GM20431 (cell line): ENCODE measurements at regions not wholly inside any gene's neighbourhood (a gene's known extent, or its start where the extent isn't known, plus 50 kb on each side); places are given as distances from the start of the nearest gene placed in this dataset.
"Not testable (repeated sequence)": the region's sequence is repeated elsewhere in the genome, so short reads cannot be mapped to it uniquely, and the experiment has no call there.

Experiments
- in situ Hi-C: fragments of 300-500 bp; cut with MseI, MboI; formaldehyde crosslinking; loops from one replicate; pipeline ENCODE4 v1.15.0; 2020; ENCODE audit warnings: low sequenced_read_pairs; ENCODE audit not compliant: unreplicated experiment

DNA sequence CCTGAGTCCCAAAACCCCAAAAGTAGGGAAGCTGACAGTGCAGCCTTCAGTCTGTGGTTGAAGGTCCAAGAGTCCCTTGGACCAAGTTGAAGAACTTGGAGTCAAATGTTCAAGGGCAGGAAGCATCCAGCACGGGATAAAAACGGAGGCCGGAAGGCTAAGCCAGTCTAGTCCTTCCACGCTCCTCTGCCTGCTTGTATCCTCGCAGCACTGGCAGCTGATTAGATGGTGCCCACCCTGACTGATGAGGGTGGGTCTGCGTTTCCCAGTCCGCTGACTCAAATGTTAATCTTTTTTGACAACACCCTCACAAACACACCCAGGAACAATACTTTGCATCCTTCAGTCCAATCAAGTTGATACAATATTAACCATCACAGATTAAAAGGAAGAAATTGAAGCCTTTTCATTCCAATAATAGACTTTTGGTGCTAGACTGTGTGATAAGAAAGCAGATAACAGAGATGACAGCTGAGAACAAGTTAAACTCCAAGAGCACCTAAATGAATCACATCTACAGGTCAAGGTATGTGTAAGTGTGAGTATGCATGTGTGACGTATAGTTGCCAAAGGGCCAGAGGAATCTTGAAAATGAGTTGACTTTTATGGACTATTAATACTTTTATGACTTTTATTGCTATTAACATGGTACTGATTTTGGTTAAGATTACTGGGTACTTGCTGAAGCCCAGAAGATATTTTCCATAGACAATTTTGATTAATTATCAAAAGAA lies 933.5 kb upstream of the SOX9 start:
- in situ Hi-C loops: no loop called here

DNA sequence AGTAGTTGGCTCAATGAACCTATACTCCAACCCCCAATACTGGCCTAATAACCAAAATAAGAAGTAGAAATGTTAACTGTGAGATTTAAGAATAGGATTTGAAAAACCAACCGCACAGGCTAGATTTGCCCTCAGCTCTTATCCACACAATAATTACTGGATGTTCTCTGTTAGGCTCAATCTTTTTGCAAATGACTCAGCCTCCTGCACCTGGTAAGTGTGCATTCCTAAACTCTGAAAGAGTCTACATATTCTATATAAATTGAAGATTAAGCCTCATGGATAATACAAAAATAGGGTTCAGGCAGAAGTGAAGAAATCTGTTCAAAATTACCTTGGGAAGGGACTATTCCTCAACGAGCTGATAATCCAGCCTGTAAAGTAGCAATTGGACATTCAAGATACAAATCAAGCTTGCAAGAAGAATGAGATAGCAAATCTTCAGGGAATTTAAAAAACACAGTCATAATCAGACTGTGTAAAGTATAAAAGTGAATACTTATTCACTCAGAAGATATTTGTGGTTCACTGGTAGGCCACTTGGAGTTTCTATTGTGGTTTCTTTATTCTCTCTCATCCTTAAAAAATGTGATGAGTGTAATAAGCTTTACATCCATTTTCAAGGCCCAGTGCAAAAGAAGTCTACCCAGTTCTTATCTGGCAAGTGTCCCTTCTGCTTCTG lies 931.9 kb upstream of the SOX9 start:
- in situ Hi-C loops: no loop called here

DNA sequence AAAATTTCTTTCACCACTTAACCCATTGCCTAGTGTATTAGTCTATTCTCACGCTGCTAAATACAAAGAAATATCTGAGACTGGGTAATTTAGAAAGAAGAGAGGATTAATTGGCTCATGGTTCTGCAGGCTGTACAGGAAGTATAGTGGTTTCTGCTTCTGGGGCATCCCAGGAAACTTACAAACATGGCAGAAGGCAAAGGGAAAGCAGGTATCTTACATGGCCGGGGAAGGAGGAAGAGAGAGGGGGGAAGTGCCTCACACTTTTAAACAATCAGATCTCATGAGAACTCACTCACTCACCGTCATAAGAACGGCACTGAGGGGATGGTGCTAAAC lies 931.4 kb upstream of the SOX9 start:
- in situ Hi-C loops: no loop called here

DNA sequence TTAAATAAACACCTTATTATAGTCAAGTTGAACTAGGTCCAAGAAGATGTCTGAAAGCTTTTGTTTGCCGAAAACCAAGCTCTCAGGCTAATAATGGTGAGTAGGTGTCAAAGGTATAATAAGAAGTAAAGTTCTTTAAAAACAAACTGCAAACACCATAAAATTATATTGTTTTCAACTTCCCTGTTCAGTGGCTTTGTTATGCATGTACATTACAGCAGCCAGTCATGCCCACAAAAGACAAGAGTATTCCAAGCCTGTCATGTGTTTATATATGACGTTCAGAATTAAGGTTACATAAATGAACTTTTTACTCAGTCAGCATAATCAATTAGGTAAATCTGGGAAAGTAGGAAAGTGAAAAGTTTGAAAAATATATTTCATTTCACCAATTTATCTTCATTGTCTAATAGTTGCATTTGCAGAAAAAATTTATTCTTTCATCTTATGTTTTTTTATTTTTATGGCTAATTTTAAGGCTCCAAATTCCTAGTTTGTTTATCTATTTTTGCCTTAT lies 928.7 kb upstream of the SOX9 start:
- in situ Hi-C loops: no loop called here

DNA sequence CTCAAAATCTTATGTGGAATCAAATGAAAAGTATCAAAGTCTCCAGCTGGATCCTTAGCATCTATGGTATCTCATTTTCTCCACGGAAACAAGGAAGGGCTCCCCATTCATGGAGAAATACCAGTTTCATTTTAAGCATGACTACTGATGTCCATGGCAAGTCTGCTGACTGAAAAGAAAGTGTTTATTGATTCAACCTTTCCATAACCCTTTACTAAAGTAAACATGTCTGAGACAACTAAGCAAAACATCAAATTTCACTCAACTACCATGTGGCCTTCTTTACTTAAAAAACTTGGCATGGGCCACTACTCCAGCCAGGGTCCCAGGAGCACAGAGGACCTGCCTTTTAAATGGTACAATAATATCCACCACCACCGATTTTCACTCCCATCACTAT lies 928.0 kb upstream of the SOX9 start:
- in situ Hi-C loops: no loop called here

DNA sequence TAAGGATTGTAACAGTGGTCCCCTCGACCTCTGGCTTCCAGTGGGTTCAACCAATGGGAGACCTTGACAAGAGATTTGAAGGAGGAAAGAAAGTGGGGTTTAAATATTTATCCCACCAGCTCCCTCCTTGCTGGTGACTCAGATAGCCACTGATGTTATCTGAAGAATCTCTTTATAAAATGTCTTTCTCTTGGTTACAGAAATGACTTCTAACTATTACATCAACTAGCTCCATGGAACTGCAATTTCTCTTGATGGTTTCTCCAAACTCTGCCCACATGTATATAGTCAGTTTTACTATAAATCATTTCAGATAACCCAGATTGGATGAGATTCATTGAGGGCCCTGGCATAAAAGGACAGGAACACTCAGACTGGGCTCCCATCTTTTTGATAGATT lies 920.2 kb upstream of the SOX9 start:
- in situ Hi-C loops: no loop called here

DNA sequence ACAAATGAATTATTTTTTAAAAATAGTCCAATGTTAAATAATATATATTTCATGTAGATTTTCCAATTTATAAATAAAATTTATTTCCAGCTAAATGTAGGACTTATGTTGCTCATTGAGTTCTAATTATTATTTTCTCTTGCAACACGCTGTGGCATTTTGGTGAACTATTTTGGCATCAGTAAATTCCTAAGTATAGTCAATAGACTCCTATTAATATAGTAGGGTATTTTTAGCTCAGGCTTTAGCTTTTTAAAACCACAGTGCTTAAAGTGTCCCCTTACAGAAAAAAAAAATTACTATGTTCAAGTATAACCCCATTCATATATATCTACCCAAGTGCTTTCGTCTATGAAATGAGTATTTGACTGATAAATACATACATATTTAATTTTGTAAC lies 919.2 kb upstream of the SOX9 start:
- in situ Hi-C loops: no loop called here

DNA sequence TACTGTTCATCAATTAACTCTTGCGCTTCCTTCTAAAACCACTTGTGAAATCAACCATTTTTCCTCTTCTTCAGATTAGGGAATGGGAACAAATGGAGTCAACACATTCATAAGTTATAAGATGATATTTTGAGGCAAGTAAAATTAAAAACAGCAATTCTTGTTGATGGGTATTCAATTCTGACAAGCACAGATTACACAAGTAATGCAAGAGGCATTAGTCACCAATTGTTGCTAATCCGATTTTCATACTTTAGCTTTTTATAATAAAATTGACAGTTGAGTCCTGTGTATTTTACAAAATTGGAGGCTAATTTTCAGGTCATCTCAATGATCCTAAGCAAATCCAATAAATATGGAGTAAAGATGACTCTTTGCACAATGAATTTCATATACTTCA lies 918.4 kb upstream of the SOX9 start:
- in situ Hi-C loops: no loop called here

DNA sequence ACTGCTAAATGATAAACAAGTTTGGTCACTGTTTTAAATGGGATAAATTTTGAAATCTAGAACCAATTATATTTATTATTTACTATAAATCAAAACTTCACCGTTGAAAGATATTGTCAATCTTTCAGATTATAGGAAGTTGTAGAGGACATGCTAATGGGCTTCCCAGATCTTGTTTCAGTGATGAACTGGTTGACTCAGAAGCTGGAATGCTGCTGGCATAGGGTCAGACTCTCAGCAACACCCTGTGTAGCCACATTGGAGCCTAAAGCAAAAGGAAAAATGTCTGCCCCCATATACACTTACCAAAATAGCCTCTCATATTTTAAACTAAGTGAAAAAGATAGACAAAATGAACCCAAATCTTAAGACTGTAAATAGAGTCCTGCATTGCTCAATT lies 916.9 kb upstream of the SOX9 start:
- in situ Hi-C loops: no loop called here

DNA sequence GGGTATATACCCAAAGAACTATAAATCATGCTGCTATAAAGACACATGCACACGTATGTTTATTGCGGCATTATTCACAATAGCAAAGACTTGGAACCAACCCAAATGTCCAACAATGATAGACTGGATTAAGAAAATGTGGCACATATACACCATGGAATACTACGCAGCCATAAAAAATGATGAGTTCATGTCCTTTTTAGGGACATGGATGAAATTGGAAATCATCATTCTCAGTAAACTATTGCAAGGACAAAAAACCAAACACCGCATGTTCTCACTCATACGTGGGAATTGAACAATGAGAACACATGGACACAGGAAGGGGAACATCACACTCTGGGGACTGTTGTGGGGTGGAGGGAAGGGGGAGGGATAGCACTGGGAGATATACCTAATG lies 914.9 kb upstream of the SOX9 start:
- in situ Hi-C loops: not testable (repeated sequence)

DNA sequence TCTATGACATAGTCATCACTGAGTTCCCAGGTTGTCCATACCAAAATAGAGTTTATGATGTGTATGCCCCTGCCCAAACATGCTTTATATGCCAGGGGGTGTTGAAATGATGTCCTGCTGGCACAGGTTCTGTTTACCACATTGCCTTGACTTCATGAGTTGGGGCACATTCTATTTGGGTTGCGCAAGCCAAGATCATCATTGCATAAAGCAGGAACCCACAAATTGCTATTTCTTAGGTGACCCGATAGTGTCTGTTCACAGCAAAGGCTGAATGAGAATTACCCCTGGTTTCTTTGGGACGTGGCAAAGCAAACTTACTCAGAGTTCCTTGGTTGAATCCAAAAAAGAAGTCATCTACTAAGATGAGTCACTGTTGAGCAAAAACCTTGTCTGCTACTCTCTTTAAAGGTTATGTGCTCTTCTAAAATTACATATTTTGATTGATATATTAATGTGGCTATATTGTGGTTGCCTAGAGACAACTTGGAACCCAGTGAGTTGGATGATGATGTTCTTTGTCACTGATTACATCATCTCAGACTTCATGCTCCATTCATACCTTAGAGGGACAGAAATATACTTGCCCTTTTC lies 912.6 kb upstream of the SOX9 start:
- in situ Hi-C loops: no loop called here

DNA sequence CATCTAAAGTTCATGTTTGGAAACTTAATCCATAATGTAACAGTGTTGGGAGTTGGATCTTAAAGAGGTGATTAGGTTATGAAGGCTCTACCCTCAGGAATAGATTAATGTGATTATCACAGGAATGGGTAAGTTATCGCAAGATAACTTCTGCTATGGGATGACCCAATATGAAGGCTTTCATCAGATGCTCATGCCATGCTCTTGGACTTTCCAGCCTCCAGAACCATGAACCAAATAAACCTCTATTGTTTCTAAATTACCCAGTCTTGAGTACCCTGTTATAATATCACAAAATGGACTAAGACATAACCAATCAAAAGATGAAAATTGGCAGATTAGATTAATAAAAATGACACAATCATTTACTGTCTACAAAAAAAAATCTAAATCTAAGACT lies 906.9 kb upstream of the SOX9 start:
- in situ Hi-C loops: no loop called here

DNA sequence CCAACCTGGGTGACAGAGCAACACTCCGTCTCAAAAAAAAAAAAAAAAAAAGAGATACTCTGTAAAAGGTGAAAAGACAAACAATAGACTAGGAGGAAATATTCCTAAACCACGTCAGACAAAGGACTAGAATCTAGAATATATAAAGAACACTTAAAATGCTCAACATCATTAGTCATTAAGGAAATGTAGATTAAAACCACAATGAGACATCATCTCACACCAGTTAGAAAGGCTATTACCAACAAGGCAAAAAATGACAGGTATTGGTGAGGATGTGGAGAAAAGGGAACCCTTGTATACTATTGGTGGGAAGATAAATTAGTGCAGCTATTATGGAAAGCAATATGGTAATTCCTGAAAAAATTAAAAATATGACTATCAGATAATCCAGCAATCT lies 903.1 kb upstream of the SOX9 start:
- in situ Hi-C loops: no loop called here

DNA sequence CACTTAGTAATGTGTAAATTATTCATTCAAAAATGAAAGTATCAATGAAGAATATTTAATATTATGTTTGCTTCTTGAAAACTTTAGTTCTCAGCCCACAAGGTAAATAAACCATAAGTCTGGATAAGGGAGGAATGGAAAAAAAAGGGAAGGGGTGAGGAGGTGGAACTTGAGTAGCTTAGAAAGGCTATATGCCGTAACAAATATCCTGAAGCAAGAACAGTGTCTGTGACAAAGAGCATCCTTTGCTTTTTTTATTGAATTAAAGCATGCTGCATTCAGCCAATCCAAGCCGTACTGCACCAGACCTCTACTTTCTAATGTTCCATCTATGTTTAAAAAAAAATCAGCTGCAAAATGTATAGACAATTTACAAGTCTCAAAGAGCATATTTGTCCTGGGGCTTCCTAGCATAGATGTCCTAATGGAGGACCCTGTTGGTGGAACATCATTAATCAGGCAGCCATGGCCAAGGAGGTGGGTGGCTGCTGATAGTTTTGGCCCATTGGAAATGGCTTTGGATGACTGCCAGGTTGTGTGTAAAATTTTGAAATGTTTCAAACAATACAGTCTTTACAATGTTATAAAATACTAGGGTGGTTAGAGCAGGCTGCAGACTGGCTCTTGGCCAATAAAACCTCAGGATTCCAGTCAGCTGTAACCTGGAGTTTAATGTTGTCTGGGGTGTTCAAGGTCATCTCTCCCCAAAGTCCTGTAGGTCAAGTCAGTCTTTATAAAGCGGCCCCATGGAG lies 895.8 kb upstream of the SOX9 start:
- in situ Hi-C loops: no loop called here

DNA sequence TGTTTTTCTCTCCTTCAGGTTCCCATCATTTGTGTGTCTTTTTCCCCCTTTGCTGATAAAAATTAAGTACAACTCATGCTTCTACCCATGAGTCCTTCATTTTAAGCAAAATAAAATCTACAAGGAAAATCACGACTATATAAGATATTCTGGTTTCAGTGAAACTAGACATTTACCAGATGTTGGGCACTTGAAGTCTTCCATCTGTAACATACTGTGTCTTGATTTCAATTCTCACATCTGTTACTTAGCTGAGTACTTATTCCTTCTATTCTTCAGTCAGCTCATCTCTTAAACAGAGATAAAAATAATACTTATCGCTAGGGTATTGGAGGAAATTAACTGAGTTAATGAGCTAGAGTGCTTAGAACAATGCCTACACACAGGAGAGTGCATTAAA lies 893.0 kb upstream of the SOX9 start:
- in situ Hi-C loops: no loop called here

DNA sequence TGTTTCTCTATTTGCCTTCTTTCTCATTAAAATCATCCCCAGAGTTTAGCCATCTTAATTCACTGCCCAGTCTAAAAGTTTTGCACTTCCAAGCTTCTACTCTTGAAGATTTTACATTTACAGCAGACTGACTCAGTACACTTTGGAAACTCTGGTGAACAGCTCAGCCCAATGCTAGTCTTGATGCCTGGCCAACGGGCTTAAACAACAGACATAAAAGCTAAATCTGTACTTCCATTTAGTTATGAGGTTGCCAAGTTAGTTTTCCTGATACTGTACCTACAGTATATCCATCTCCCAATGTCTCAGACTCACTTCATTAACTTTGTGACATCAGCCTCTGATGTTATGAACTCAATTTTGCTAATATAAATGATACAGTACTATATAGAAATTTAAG lies 891.8 kb upstream of the SOX9 start:
- in situ Hi-C loops: no loop called here

DNA sequence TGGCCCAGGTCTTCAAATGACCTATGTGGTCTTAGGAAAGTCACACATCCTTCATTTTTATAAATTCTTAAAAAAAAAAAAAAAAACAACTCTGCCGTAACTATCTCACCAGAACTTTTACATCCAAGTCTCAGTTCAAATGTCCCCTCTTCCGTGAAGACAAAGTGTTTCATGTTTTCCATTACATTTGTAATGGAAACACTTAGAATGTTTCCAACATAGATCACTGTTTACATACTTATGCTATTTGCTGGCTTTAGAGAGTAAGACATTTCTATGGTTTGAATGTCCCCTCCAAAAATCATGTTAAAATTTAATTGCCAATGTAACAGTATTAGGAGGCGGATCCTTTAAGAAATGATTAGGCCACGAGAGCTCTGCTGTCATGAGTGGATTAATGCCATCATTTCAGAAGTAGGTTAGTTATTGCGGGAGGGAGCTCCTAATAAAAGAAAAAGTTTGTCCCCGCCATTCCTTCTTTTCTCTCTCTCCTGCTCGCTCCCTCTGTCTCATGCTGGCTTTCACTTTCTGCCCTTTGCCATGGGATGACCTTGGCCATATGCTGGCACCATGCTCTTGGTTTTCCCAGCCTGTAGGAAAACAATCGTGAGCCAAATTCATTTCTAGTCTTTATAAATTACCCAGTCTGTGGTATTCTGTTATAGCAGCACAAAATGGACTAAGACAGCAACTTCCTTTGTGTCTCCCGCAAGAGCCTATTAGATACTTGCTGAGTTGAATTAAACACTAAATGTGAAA lies 887.8 kb upstream of the SOX9 start:
- in situ Hi-C loops: no loop called here

DNA sequence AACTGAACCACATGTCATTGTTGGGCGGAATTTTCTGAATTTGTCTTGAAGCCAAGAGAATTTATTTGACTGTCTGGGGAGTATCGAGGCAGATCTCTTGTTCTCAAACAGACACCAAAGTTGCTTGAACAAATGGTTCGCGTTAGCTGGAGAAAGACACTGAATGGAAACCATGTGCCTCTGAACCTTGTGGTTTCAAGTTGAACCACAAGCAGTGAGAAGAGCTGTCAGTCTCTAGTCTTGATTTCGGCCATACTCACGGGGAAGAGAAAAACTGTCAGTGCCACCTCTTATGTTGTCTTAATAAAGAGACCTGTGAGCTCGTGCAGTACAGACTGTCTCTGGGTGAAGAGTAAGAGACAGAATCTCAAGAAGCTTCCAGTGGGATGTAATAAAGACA lies 886.5 kb upstream of the SOX9 start:
- in situ Hi-C loops: no loop called here

DNA sequence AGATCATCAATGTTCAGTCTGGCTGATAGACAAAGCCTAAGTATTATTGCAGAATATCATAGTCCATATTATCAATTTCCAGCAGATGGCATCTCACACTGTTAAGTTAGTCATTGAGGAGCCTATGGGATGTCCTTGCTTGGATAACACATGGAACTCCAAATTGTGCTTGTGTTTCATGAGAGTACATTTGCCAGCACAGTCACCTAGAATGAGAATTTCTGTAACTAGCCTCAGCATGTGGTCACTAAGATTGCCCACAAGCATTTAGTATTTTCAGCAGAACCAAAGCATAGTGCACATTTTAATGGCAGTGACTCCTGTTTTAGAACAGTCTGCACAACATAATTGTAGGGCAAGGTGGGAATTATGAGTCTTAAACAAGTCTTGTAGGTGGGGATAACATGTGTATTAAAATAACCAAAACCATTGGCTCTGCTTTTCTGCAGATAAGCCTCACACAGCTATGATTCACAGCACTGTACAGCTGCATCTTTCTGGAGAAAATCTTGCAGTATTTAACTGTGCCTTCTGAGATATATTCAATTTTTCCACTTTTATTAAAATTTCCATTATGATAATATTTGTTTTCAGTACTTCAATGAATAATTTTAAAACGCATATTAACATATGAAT lies 882.8 kb upstream of the SOX9 start:
- in situ Hi-C loops: no loop called here
